Tongue (tissue), 2 donors: ENCODE measurements at regions not wholly inside any gene's neighbourhood (a gene's known extent, or its start where the extent isn't known, plus 50 kb on each side); places are given as distances from the start of the nearest gene placed in this dataset. TPM values are rescaled to one million over a fixed set of nuclear protein-coding genes. Genes with fewer than 3 reads are reported as not detected.
A peak's percentile ranks its signal among the peaks of the same experiment; 100 is the strongest.

Experiments
- DNase-seq: peaks from one replicate; pipeline ENCODE4 v3.0.0-alpha.2; 2015
- small RNA-seq: library from RNA; depleted of rRNA; stranded (forward); fragments of <200 nt; gene quantifications from one replicate; pipeline ENCODE3, GENCODE V24; 2014; ENCODE audit warnings: low replicate concordance

DNA sequence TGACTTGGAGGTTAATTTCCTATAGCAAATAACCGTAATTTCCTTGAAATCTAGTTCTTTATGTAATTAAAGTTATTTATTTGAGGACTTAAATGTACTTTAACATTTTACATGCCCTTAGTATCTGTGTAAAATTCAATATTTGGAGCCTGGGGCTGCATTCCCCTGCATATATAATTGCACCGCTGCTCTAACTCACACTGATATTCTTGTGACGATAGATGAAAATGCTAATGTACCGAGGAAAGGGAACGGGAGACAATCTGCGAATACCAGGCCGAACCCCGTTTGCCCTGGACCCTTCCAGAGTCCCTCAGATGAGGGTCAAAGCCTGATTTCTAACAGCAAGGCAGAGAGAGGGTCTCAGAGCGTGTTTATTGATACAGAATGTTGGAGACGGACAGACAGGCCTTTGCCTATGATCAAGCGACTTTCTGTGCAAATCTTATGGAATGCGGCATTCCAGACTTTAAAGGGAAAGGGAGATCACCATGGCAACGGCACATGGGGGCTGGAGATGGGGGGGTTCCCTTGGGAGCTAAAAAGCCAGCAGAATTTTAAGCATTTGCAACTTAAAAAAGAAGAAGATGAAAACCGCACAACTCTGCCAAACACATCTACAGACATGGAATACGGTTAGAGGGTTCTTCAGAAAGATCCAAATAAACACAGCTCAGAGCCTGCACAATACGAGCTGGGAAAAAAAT, 57.6 kb upstream of the TWIST2 start:
- DNase-seq: peak; percentile 59

- peak; percentile 32 for DNase-seq
Measured at GRCh38 chr2:238790833-238791230, 57.1 kb upstream of the TWIST2 start.

DNA sequence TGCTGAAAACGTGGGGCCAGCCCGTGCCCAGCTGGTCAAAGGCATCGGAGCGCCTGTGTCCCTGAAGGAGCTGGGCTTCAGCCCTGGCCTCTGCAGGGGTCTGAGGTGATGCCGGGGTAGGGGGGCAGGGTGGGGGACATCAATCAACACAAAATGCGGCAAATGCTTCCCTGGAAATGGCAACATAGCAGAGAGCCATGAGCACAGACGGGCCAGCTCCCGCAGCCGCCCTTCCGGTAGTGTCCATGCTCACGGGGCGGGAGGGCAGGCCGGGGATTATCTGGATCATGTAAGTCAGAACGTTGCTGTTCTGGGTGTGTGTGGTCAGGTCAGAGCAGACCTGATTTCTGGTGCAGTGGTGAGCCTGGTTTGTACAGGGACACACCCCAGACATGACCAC, 56.5 kb upstream of the TWIST2 start:
- no peak for DNase-seq

- no peak for DNase-seq
Measured at GRCh38 chr2:238793306-238793705, 54.6 kb upstream of the TWIST2 start.

DNA sequence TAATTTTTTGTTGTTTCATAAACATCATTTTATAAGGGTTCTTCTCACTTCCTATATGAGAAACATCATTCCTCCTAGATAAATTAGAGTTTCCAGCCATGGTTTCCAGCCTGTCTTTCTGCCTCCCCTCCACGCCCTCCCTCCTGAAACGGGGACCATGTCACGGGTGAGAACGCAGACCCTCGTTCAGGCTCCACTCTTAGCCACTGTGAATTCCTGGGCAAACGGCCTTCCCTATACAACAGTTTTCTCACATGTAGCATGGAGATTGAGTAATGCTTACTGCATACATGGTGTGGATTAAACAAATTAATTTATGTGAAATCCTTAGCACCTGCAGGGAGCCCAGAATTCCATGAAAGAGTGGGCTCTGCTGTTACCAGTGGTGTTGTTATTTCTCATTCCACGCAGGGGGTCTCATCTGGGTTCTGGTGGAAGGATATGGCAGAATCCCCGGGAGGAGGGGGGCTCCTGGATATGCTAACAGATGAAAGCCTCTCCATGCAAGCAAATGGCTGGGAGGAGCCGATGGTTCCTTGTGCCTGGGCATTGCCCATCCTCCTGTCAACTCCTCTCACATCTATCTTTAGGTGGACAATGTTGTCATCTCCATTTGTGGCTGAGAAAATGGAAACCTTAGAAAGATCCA, 54.0 kb upstream of the TWIST2 start:
- no peak for DNase-seq

GRCh38 chr2:238796223-238796885, 51.5 kb upstream of the TWIST2 start:
- no peak for DNase-seq

DNA sequence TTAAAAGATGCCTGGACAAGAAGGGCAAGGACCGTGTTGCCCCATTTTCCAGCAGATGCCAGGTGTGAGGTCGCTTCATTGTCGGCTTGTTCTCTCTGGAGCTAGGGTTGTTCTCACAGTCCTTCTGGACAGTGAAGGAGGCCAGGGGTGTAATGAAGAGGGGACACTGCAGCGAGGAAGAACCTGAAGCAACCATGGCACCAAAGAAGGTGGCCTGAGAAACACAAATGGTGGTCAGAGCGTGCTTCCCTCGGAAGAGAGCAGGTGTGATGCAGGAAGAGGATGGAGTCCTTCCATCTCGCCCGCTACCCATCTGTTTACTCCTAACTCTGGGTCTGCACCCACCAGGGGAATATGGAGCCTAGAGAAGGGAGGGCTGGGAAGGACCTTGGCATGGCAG, 50.3 kb upstream of the TWIST2 start:
- DNase-seq: no peak

Small RNA genes in the stretch of these regions (small RNA-seq; reads per million reads assigned to genes)
- gene AC113618.1: not detected
